ENCODE measurements at regions not wholly inside any gene's neighbourhood (a gene's known extent, or its start where the extent isn't known, plus 50 kb on each side); places are given as distances from the start of the nearest gene placed in this dataset.

- Histone ChIP-seq H3K9ac (ENCODE audit: low read length) (no peak overlapping the region), H3K27ac (ENCODE audit: low read depth, low read length, poor library complexity, severe bottlenecking) (no peak overlapping the region), H3K27me3 (ENCODE audit: insufficient read depth, low read length) (no peaks in the 10 kb centered on the region), H3K9me2 (ENCODE audit: low read depth, low read length) (no peaks in the 10 kb centered on the region), H4K20me1 (ENCODE audit: insufficient read depth, low read length) (no peaks in the 10 kb centered on the region), H3F3A (ENCODE audit: insufficient read depth, low read length) (no peaks in the 10 kb centered on the region), H3K4me2 (ENCODE audit: low read length) (no peak overlapping the region), H2AFZ (ENCODE audit: low read length) (no peak overlapping the region), H3K4me3 (ENCODE audit: low read depth, low read length, poor library complexity, severe bottlenecking) (no peak overlapping the region), H3K9me3 (ENCODE audit: low read length) (no peaks in the 10 kb centered on the region), H3K79me2 (ENCODE audit: insufficient read depth, low read length) (no peaks in the 10 kb centered on the region), H3K36me3 (ENCODE audit: insufficient read depth, low read length) (0 out of 2 replicates have a peak, but pooled peaks cover 3% of the 10 kb centered on the region), H3K4me1 (ENCODE audit: insufficient read depth, low read length, severe bottlenecking) (no peaks in the 10 kb centered on the region)
- TF ChIP-seq EZH2 (IDR thresholded peaks at IDR 0.05; ENCODE audit: borderline replicate concordance, low read length), result no peak
- TF ChIP-seq CTCF (IDR thresholded peaks at IDR 0.05; ENCODE audit: low read length), result no peak
These were observed 75.5 kb downstream of the RFLNA start for GRCh38 chr12:124370384-124370783.

- Histone ChIP-seq H3K9me3 (ENCODE audit: low read length) (no peaks in the 10 kb centered on the region), H3K27ac (ENCODE audit: low read depth, low read length, poor library complexity, severe bottlenecking) (no peak overlapping the region), H3K4me2 (ENCODE audit: low read length) (no peak overlapping the region), H3K9me2 (ENCODE audit: low read depth, low read length) (no peaks in the 10 kb centered on the region), H4K20me1 (ENCODE audit: insufficient read depth, low read length) (no peaks in the 10 kb centered on the region), H3K79me2 (ENCODE audit: insufficient read depth, low read length) (no peaks in the 10 kb centered on the region), H3K9ac (ENCODE audit: low read length) (no peak overlapping the region), H3F3A (ENCODE audit: insufficient read depth, low read length) (no peaks in the 10 kb centered on the region), H3K4me3 (ENCODE audit: low read depth, low read length, poor library complexity, severe bottlenecking) (no peak overlapping the region), H3K27me3 (ENCODE audit: insufficient read depth, low read length) (no peaks in the 10 kb centered on the region), H2AFZ (ENCODE audit: low read length) (no peak overlapping the region), H3K4me1 (ENCODE audit: insufficient read depth, low read length, severe bottlenecking) (no peaks in the 10 kb centered on the region), H3K36me3 (ENCODE audit: insufficient read depth, low read length) (0 out of 2 replicates have a peak, but pooled peaks cover 3% of the 10 kb centered on the region)
- TF ChIP-seq EZH2 (IDR thresholded peaks at IDR 0.05; ENCODE audit: borderline replicate concordance, low read length) (no peak), CTCF (IDR thresholded peaks at IDR 0.05; ENCODE audit: low read length) (no peak)
These were observed 75.0 kb downstream of the RFLNA start for GRCh38 chr12:124369827-124370378.

DNA sequence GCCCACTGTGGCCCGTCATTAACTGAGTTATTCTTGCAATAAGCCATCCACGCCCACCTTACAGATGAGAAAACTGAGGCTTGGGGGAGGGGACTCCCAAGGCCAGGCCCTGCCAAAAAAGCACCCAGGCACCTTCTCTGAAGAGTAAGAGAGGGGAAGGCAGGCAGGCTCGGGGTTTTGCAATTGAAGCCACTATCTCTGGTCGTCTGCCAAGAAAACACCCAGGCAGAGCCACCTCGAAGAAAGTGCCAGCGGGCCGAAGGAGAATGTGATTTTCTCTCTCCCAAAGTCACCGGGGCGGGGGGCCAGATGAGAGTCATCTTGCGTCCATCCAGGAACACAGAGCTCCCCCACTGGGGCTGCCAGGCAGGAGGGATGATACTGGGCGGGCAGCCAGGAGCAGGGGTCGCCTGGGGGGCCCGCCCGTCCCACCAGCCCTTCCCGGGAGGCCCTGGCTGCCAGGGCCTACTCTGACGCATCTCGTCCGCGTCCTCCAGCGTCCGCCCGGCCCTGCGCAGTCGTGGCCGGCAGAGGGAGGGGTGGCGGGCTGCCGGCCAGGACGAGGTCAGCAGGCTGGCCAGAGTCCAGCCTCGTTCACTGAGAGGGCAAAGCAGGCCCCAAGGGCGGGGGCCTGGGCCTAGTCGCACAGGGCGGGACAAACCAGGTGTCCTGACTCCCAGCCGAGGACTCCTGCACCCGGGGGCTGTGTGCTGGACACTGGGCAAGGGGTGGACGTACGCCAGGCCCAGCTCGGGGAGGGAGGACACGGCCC lies 74.3 kb downstream of the RFLNA start:
- H3K4me3 ChIP-seq (ENCODE audit: low read depth, low read length, poor library complexity, severe bottlenecking), result no peak overlapping the region

More for the DNA sequence above, 74.3 kb downstream of the RFLNA start:
- Histone ChIP-seq H3K9me2 (ENCODE audit: low read depth, low read length) (no peaks in the 10 kb centered on the region), H3K27me3 (ENCODE audit: insufficient read depth, low read length) (no peaks in the 10 kb centered on the region), H3K4me2 (ENCODE audit: low read length) (no peak overlapping the region), H3K9ac (ENCODE audit: low read length) (no peak overlapping the region), H3K27ac (ENCODE audit: low read depth, low read length, poor library complexity, severe bottlenecking) (no peak overlapping the region), H3K36me3 (ENCODE audit: insufficient read depth, low read length) (0 out of 2 replicates have a peak, but pooled peaks cover 3% of the 10 kb centered on the region), H3K79me2 (ENCODE audit: insufficient read depth, low read length) (no peaks in the 10 kb centered on the region), H4K20me1 (ENCODE audit: insufficient read depth, low read length) (no peaks in the 10 kb centered on the region), H3F3A (ENCODE audit: insufficient read depth, low read length) (no peaks in the 10 kb centered on the region), H3K4me1 (ENCODE audit: insufficient read depth, low read length, severe bottlenecking) (no peaks in the 10 kb centered on the region), H2AFZ (ENCODE audit: low read length) (no peak overlapping the region), H3K9me3 (ENCODE audit: low read length) (no peaks in the 10 kb centered on the region)
- TF ChIP-seq CTCF (IDR thresholded peaks at IDR 0.05; ENCODE audit: low read length) (no peak), EZH2 (IDR thresholded peaks at IDR 0.05; ENCODE audit: borderline replicate concordance, low read length) (no peak)
